Suppressor macrophage (primary cell): ENCODE measurements at regions not wholly inside any gene's neighbourhood (a gene's known extent, or its start where the extent isn't known, plus 50 kb on each side); places are given as distances from the start of the nearest gene placed in this dataset.
"Not testable (repeated sequence)": the region's sequence is repeated elsewhere in the genome, so short reads cannot be mapped to it uniquely, and the experiment has no call there.

Experiments used
- DNase-seq, 4 experiments: peaks; one replicate each; pipeline ENCODE4 v3.0.0-alpha.2; 2020 to 2022

DNA sequence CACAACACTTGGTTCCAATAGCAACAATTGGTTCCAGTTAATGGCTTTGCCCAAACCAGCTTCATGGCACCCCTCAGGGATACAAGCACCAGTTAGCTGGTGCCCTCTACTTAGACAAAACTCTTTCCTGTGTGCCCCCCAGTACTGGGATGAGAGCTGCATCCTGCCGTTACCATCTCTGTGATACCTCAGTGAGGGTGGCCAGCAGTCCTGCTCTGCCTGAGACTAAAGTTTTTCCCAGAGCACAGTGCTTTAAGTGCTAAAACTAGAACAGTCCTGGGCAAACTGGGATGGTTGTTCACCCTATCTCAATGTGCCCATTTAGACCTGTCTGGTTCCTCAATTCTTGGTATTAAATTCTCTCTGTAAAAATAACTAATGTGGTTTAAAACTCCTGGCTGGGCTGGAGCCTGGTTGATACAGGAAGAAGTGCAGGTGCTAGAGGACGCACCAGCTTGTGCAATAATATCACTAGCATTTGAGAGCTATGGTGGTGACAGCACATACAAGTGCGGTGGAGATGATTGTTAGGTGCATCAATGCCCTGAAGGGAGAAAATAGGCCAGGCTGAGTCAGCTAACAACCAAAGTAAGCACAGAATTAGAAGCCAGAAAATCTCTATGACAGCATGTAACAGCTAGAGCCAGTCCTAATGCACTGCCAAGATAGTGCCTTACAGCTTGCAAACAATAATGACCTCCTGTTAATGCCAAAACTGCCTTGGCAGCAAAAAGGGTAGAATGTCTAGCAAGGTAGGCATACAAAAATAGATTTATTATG lies 179.8 kb upstream of the GALNT2 start:
- DNase-seq, result no peak

DNA sequence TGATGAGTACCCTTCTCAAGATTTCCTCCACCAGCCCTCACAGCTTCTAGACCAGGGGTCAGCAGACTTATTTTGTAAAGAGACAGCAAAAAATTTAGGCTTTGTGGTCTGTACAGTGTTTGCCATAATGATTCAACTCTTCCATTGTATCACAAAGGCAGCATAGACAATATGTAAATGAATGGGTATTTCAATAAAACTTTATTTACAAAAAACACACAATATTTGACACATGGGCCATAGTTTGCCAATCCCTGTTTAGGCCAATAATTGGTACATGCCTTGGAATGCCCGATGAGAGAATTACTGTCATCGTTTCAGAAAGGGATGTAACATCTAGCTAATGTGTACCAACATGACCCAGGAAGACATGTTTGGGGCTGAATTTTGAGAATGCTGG lies 178.9 kb upstream of the GALNT2 start:
- DNase-seq, result no peak

DNA sequence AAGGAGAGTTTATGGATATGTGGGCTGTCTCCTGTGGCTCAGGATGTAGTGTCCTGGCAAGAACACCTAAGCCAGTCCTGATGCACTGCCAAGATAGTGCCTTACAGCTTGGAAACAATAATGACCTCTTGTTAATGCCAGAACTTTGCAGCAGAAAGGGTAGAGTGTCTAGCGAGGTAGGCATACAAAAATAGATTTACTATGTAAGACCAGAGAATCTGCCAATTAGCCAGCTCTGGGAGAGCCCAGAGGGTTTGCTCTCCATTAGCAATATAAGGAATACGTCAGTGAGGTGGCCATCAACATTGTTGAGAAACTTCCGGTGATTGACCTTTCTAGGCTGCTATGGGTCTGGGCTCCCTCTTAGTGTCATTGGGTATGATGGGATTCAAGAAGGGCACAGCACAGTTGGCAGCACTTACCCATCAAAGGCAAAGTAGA lies 178.5 kb upstream of the GALNT2 start:
- DNase-seq, result no peak

DNA sequence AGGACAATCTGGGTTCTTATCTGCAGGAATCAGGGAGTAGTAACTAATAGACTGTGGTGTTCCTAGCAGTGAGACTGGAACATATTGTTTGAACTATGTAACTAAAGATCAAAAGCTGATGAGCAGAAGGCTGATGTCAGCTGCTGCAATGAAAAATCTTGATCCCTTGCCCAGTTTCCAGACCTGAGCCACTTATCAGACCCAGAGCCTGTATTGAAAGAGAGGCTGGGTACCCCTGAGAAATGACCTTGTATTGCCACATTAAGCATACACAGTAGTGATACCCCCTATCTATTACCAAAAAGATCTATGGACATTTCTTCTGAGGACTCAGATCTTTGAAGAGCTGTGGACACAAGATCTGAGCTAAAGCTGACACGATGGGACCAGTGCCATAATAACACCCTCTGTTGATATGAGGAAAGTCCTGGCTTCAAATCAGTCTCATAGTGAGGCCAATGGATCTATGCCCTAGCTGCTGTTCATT lies 178.0 kb upstream of the GALNT2 start:
- no peak for DNase-seq

DNA sequence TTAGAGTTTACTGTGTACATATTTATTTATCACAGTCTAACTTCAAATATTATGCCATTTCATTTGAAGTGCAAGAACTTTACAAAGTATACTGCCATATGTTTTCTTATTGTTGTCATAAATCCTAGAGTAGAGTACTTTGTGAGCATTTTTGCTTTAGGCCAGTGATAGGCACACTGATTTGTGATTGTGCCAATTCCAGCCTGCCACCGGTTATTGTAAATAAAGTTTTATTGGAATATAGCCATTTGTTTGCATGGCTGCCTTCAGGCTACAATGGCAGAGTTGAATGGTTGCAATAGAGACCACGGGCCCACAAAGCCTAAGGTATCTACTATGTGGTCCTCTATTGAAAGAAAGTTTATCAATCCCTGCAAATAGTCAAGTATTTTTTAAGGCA lies 175.8 kb upstream of the GALNT2 start:
- DNase-seq, result no peak

DNA sequence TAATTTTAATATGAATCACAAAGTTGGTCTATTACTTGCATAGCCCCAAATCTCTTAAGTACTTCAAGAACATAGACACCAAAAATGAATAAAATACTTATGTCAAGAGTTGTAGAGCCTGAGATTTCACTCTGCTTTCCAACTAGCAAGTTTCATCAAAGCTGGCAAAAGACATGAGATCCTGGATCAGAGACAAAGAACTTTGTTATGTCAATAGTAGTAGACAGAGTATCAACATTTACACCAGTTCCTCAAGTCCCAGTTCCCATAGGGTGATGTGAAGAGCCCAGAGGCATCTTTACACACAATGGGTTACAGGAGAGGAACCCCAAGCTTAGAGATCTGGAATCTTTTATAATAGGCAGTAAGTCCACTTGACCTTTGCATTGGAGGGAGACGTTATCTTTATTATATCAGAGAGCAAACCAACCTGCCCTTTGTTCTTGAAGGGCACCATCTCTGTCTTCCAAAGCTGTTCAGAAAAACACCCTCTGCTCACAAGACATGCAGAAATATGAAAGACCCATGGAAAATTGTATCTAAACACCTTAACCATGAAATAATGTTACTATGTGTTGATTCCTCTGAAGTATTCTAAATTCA lies 174.4 kb upstream of the GALNT2 start:
- DNase-seq, result no peak

DNA sequence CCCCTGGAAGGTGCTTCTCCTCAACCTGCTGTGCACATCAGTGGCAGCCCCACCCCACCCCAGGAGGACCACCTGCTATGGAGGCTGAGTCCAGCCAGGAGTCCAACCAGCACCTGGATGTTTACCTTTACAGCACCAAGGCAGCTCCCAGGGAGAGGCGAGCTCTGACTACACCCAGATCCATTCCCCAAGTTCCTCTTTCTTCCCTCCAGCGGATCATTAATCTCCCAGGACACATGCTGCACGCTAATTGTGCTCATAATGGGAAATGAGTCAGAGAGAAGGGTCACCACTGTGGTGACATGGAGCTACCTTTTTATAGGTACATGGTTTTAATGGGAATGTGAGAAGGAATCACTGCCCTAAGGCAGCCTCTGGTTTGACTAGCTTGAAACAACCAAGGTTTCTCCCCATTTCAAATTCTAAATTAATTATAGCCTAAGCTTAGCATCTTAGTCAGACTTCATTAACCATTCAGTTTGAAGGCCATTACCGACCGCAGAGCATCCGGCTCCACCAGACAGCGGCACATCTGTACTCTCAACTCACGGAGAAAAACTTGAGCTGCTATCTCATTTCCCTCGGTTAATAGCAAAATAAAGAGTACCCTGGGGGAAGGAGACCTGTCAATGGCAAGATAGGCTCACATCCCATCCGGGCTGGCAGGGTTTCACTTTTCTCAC lies 173.1 kb upstream of the GALNT2 start:
- peak; percentile 10 to 28 (median 14) for DNase-seq

DNA sequence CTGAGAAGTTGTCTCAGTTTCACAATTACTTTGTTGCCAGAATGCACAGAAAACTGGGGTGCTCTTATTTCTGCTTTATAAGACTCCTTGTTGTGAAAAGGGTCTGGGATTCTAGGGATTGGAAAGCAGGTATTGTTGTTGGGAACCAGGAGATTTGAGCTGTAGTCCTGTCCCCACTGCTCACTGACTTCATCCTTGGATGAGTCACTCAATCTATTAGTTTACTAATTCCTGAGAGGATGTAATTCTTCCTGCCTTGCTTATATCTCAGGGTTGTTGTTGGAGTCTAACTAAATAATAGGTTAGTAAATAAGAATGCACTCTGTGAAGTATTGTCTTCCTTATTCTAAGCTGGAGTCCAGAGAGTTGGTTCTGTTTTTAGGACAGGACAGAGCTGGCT lies 172.5 kb upstream of the GALNT2 start:
- DNase-seq, result no peak

DNA sequence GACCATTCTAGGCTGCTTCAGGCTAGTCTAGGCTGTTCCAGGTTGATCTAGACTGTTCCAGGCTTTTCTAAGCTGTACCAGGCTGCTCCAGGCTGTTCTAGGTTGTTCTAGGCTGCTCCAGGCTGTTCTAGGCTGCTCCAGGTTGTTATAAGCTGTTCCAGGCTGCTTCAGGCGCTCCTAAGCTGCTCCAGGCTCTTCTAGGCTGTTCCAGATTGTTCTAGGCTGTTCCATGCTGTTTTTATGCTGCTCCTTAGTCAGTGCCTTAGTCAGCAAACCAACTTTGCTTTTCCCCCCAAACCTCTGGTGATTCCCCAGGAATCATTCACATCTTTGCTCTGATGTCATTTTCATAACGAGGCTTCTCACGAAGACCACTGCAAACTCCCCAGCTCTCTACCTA lies 171.4 kb upstream of the GALNT2 start:
- DNase-seq, result no peak

DNA sequence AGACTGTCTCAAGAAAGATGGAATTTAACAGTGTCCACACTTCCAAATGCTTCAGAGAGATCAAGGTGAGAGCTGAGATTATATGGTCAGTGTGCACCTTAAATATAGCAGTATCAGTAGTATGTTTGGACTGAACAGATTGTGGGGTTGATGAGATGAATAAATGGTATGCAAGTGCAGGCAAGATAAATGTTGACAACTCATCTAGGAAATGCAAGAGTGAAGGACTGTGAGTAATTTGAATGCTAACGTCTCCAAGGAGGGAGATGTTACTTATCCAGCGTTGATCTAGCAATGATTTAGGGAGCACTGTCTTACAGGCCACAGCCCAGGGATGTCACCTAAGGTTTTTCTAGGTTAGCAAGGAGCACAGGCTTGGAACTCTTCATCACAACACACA lies 170.7 kb upstream of the GALNT2 start:
- no peak for DNase-seq

DNA sequence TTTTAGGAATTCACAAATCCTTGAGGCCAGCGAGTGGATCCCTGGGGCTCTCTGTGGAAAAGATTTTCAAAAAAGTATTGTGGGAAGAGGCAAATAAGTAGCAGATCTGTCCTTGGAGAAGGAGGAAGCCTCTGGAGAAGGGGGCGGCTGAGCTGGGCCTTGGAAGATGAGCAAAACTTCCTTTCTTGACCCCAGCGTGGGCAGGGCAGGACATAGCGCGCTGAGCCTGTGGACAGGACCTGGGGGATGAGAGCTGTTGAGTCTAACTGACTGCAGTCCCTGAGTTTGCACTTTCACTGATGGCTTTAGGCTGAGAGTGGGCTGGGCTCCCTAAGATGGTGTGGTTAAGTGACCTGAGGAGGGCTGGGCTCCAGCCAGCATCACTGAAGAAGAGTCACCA lies 170.2 kb upstream of the GALNT2 start:
- peak; percentile 54 to 73 (median 63) for DNase-seq

DNA sequence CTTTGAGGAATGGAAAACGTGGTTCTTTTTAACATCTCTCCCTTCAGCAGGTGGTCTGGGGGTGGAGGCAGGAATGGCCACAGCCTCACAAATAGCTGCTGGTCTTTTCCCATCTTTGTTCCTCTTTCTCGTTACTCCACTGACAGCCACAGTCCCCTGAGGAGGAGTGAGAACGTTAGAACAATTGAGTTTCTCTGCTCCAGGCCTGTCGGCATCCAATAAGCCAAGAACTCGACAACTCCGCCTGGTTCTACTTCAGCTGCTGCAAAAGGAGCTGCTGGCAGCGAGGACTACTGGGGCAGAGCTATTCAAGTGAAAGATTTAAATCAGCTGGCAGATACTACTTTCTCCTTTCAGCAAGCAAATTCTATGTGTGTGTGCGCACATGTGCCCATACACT lies 169.5 kb upstream of the GALNT2 start:
- peak in 3 of 4 experiments; percentile 8 to 15 (median 11) for DNase-seq

DNA sequence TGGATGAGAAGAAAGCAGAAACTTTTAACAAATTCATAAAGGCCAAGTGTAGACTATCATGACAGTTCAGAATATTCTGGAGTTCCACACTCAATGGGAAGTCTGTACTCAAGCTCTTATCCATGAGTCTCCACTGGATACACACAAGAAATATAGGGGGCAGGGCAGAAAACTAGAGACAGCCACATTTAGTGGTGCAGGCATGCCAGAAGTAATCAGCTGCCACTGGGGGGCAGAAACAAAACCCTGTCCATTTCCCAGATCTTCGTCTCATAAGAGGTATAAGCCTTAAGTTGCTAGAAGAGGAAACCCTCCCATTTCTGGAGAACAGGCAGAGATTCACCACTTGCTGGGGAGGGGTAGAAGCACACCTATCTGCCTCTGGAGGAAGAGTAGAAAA lies 166.8 kb upstream of the GALNT2 start:
- DNase-seq, result no peak

DNA sequence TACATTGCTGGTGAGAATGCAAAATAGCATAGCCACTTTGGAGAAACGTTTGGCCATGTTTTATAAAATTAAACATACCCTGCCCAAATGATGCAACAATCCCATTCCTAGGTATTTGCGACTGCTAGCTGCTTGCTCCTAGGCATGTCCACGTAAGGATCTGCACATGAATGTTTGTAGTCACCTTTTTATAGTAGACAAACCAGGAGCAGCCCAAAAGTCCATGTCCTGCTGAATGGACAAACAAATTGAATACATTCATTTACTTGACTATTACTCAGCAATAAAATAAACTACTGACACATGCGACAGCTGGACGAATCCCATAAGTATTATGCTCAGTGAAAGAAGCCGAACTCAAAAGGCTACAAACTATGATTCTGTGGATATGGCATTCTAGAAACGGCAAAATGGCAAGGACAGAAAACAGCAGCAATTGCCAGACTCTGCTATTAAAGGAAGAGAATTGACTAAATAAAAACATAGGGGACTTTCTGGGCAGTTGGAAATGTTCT lies 161.9 kb upstream of the GALNT2 start:
- DNase-seq, result no peak

DNA sequence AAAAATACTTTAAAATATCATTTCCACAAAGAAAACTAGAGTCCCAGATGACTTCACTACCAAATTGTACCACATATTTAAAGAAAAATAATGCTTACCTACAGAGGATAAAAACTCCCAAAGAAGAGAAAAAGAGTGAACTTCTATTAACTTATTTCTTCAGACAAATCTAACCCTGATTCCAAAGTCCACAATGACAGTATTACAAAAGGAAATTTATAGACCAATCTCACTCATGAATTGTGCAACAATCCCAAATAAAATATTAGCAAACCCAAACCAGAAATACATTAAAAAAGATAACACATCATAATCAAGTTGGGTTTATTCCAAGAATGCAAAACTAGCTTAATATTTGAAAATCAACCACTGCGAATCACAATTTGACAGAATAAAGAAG lies 161.4 kb upstream of the GALNT2 start:
- no peak for DNase-seq

DNA sequence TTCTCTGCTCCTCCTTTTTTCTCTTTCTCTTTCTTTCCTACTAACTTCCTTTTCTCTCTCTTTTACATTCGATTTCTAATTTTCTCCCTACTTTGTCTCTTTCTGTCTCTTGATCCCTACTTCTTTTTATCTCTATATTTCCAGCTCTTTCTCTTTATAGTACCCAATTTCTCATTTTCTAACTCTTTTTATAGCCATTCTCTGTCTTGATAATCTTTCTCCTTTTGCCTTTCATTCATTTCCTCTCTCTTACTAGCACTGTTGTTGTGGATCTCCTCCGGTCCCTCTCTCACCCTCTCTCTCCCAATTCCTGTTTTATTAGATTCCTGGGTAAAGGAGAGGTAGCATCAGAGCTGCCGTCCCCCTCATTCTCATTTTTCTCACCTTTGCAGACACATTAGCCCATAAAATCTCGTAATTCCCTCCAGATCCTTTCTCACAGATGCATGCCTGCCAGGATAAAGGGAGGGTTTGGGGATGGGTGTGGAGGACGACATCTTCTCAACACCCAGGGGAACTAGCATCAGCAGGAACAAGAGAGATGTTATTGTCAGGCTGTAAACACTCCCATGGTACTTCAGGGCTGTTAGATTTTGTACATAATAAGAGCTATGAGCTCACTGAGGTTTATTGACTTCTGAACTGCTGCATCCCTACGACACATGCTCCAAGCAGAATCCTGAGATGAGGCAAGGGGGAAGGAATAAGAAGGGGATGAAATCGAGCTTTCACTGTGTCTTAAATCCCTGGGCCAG lies 159.0 kb upstream of the GALNT2 start:
- no peak for DNase-seq

DNA sequence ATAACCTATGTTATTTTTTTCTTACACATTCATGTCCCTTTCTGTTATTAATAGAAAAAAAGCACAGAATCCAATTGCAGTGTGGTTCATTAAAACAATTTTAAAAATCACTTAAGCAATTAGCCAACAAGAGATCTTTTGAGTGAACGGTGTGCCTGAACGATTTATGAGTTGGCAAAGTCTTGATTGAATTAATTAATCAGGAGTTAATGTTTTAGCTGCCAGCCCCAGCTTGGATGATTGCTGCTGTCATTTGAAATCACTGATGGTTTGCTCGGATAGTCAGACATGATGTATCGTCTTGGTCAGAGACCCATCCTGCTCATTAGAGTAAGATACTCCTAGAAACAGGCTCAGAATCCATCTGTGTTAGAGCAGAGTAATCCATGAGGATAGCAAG lies 158.3 kb upstream of the GALNT2 start:
- no peak for DNase-seq

DNA sequence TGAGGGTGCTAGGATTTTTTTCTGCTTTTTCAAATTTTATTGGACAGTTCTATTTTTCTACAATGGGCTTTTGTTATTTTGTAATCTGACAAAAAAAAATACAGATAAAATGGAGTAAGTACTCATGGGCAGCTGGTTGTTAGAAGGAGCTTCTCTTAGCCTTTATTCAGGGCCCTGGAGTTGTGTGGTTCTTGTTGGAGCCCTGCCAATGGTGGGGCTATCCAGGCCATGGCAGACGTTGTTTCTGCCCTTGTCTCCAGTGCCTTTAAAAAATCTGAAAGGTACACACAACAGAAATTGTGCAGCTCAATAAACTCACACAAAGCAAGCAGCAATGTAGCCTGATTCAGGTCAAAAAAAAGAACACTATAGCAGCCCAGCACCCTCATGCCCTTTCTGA lies 153.5 kb upstream of the GALNT2 start:
- DNase-seq, result no peak

DNA sequence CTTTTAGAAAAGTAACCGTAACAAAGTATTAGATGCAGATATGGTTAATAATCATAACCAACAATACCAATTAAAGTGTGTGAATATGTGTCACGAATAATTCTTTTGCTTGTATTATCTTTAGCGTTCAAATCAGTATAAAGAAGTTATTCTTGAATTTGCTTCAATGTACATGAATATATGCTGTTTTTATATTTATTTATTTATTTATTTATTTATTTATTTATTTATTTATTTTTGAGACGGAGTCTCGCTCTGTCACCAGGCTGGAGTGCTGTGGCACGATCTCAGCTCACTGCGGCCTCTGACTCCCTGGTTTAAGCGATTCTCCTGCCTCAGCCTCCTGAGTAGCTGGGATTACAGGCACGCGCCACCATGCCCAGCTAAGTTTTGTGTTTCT lies 147.6 kb upstream of the GALNT2 start:
- not testable (repeated sequence) for DNase-seq

DNA sequence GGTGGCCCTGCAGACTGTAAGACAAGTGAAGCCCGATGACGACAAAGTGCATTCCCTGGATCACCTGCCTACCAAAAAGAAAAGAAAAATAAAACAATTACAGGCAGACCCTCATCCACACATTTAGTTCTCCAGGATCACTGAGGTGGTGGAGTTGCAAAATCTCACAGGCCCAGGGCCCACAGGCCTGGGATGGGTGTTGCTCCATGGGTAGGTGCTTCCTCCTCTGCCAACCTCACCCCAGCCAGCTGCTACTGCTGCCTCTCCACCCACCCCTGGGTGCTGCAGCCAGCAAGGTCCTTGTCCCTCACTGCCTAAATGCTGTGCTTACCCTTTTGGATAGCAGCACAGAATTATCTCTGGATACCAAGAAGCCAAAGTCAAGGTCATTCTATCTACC lies 146.4 kb upstream of the GALNT2 start:
- peak in 2 of 4 experiments; percentile 10 to 53 for DNase-seq

DNA sequence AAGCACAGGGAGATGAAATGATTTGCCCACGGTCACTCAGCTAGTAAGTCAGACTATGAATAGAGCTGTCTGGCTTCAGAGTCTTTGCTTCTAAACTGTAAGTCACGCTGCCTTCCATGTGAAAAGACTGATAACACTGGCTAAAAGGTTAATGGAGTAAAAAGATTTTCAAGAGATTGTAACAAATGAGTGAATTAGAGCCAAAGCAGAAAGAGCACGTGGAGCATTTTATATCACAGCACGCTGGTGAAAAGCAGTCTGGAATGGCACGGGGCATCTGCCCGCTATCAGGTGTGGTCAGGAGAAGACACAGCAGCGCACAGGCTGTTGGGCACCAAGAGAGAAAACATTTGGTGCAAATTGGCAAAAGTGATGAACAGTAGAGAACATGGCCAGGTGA lies 144.8 kb upstream of the GALNT2 start:
- DNase-seq, result no peak

DNA sequence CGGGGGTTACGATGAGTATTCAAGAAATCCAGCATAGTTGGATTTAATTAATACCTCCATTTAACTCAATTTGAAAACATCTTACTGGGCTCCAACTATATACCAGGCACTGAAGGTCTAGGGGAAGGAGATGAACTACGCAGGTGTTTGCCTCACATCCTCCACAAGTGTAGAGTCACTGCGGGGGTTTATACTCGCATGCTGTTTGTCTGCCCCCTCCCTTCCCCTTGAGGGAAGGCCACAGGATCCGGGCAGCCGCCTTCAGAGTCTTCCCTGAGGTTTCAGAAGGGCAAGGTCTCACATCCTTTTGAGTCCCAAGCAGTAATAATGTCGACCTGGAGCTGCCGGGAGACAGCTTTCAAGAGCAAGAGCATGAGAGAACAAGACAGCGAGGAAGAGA lies 142.4 kb upstream of the GALNT2 start:
- no peak for DNase-seq

DNA sequence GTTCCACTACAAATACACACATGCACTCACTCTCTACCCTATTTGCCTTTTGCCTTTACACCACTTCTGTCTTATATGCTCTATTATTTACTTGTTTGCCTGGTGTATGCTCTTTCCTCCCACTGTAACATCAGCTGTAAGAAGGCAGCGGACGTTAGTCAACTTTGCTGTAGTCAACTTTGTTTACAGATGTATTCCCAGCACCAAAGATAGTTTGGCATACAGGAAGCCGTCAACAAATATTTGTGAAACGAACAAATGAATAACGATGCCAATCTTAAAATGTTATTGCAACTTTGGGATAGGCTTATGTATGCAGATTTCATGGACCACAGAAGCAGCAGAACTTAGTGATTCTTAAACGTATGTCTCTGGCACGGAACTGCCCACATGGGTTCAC lies 138.3 kb upstream of the GALNT2 start:
- no peak for DNase-seq
